ENCODE measurements at regions not wholly inside any gene's neighbourhood (a gene's known extent, or its start where the extent isn't known, plus 50 kb on each side); places are given as distances from the start of the nearest gene placed in this dataset.

- TF ChIP-seq CTCF (IDR thresholded peaks at IDR 0.05; ENCODE audit: poor library complexity) (no peak), EZH2phosphoT487 (IDR thresholded peaks at IDR 0.05; ENCODE audit: low read depth, severe bottlenecking, unreplicated experiment) (no peak), EZH2 (IDR thresholded peaks at IDR 0.05; ENCODE audit: borderline replicate concordance) (no peak)
Measured at GRCh38 chr2:72008608-72009007, 139.1 kb downstream of the CYP26B1 start.

All from hepatocyte (in vitro differentiated cells).